ENCODE measurements at regions not wholly inside any gene's neighbourhood (a gene's known extent, or its start where the extent isn't known, plus 50 kb on each side); places are given as distances from the start of the nearest gene placed in this dataset.

DNA sequence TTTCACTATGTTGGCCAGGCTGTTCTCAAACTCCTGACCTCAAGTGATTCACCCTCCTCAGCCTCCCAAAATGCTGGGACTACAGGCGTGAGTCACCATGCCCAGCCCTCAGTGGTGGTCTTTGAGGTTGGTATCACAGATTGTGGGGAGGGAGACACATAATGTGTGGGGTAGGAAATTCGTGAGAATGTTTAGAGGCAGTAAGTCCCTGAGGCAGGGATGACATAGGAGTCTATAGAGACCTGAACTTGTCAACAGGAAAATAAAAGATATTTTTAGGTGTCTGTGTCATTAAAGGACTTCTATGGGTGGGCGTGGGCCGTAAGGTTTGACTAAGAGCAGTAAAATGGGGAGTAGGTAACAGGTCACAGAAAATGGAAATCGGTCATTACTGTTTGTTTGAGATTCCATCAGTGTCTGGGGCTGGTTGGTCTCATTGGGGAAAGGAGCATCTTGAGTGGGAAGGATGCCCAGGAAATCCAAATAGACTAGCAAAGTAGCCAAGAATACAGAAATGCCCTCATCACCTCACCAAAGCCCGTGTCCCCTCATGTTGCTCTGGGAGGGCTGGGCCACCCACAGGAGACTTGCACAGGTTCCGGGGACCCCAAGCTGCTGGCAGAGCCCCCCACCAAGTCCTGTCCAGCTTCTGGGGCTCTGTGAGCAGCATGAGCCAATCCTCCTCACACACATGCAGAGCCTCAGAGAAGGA, 63.6 kb upstream of the BCL2L14 start:
- Histone ChIP-seq H3K9me3 (ENCODE audit: low read length) (no peaks in the 10 kb centered on the region), H4K20me1 (ENCODE audit: insufficient read depth, low read length) (no peaks in the 10 kb centered on the region), H3K27ac (ENCODE audit: low read depth, low read length, poor library complexity, severe bottlenecking) (no peak overlapping the region), H2AFZ (ENCODE audit: low read length) (peak overlapping the region; percentile 78; the same call in 1 of the 2 replicates), H3K4me2 (ENCODE audit: low read length) (peak overlapping the region; percentile 65), H3K4me1 (ENCODE audit: insufficient read depth, low read length, poor library complexity, severe bottlenecking) (peaks cover 53% of the 10 kb centered on the region), H3K79me2 (ENCODE audit: insufficient read depth, low read depth, low read length) (no peaks in the 10 kb centered on the region), H3K9me2 (ENCODE audit: insufficient read depth, low read length) (no peaks in the 10 kb centered on the region), H3K4me3 (ENCODE audit: low read depth, low read length, poor library complexity, severe bottlenecking) (no peak overlapping the region), H3K36me3 (ENCODE audit: insufficient read depth, low read length) (no peaks in the 10 kb centered on the region)
- DNase-seq (ENCODE audit: low spot score): no peak
- POLR2A ChIA-PET: no interaction called here
- no peak for TF ChIP-seq EZH2phosphoT487 (IDR thresholded peaks at IDR 0.05; ENCODE audit: borderline replicate concordance, low read depth, low read length)
- TF ChIP-seq, protein P1, sequence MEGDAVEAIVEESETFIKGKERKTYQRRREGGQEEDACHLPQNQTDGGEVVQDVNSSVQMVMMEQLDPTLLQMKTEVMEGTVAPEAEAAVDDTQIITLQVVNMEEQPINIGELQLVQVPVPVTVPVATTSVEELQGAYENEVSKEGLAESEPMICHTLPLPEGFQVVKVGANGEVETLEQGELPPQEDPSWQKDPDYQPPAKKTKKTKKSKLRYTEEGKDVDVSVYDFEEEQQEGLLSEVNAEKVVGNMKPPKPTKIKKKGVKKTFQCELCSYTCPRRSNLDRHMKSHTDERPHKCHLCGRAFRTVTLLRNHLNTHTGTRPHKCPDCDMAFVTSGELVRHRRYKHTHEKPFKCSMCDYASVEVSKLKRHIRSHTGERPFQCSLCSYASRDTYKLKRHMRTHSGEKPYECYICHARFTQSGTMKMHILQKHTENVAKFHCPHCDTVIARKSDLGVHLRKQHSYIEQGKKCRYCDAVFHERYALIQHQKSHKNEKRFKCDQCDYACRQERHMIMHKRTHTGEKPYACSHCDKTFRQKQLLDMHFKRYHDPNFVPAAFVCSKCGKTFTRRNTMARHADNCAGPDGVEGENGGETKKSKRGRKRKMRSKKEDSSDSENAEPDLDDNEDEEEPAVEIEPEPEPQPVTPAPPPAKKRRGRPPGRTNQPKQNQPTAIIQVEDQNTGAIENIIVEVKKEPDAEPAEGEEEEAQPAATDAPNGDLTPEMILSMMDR (conservative IDR thresholded peaks at IDR 0.05; ENCODE audit: low read length): no peak
- intact Hi-C loops (cut with micrococcal nuclease; ENCODE audit: unreplicated experiment): loop anchor here (5.0 kb wide), 1 partner anchor 110 kb away; no protein-coding TSS in a partner anchor
- CTCF ChIA-PET (ENCODE audit: unreplicated experiment): interaction anchor here (0.6 kb wide), 1 partner anchor 276 kb away, joined by 3 read pairs; no protein-coding TSS in a partner anchor
- BruUV-seq (replicated peaks): no TSS peak

DNA sequence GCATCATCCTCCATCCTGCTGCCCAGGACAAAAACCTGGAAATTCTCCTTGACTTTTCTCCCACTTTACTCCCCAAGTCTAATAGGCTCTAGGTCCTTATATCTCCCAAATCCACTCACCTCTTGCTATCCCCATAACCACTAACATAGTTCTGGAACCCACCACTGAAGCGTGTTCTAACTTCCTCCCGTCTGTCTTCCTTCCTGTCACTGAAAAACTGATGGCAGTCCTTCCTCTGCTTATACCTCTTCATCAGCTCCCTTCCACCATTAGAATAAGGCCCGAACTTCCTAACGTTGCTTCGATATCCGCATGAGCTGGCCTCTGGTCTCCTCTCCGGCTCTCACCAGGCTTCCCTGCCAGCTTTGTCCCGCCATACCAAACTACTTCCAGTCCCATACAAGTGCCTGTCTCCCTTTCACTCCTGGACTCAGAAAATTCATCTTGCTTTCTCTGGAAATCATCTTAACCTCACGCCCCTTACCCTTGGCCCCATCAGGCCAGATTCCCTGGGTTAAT, 63.0 kb upstream of the BCL2L14 start:
- BruUV-seq (replicated peaks): no TSS peak
- H3K4me2 ChIP-seq (ENCODE audit: low read length): peak overlapping the region; percentile 65
- peak overlapping the region; percentile 78; the same call in 1 of the 2 replicates for H2AFZ ChIP-seq (ENCODE audit: low read length)
- H4K20me1 ChIP-seq (ENCODE audit: insufficient read depth, low read length): no peaks in the 10 kb centered on the region
- H3K79me2 ChIP-seq (ENCODE audit: insufficient read depth, low read depth, low read length): no peaks in the 10 kb centered on the region
- no peak overlapping the region for H3K4me3 ChIP-seq (ENCODE audit: low read depth, low read length, poor library complexity, severe bottlenecking)
- no peaks in the 10 kb centered on the region for H3K9me3 ChIP-seq (ENCODE audit: low read length)
- H3K4me1 ChIP-seq (ENCODE audit: insufficient read depth, low read length, poor library complexity, severe bottlenecking): peaks cover 58% of the 10 kb centered on the region
- no peaks in the 10 kb centered on the region for H3K9me2 ChIP-seq (ENCODE audit: insufficient read depth, low read length)
- no peaks in the 10 kb centered on the region for H3K36me3 ChIP-seq (ENCODE audit: insufficient read depth, low read length)
- no peak for DNase-seq (ENCODE audit: low spot score)
- intact Hi-C loops (cut with micrococcal nuclease; ENCODE audit: unreplicated experiment): loop anchor here (2.0 to 5.0 kb wide), 2 partner anchors 25 to 110 kb away; no protein-coding TSS in a partner anchor
- TF ChIP-seq, protein P1 (conservative IDR thresholded peaks at IDR 0.05; ENCODE audit: low read length): no peak
- no peak for TF ChIP-seq EZH2phosphoT487 (IDR thresholded peaks at IDR 0.05; ENCODE audit: borderline replicate concordance, low read depth, low read length)
- ChIA-PET CTCF (ENCODE audit: unreplicated experiment) (interaction anchor here (0.6 kb wide), 1 partner anchor 276 kb away, joined by 3 read pairs; no protein-coding TSS in a partner anchor), POLR2A (no interaction called here)
- H3K27ac ChIP-seq (ENCODE audit: low read depth, low read length, poor library complexity, severe bottlenecking): peak overlapping the region; percentile 67
